ENCODE measurements at regions not wholly inside any gene's neighbourhood (a gene's known extent, or its start where the extent isn't known, plus 50 kb on each side); places are given as distances from the start of the nearest gene placed in this dataset.
"Not testable (repeated sequence)": the region's sequence is repeated elsewhere in the genome, so short reads cannot be mapped to it uniquely, and the experiment has no call there.

GRCh38 chr10:53447576-53447975 lies 675.0 kb upstream of the MBL2 start:
- Histone ChIP-seq H3K4me1 (no peaks in the 10 kb centered on the region), H3K27ac (no peak overlapping the region), H3K36me3 (no peaks in the 10 kb centered on the region), H3K4me3 (no peak overlapping the region), H3K27me3 (no peaks in the 10 kb centered on the region), H3K9me3 (no peaks in the 10 kb centered on the region)
- intact Hi-C loops (cut with DNase I; ENCODE audit: low total_unique reads): no loop called here
- no peak for DNase-seq
- TF ChIP-seq, protein P1, sequence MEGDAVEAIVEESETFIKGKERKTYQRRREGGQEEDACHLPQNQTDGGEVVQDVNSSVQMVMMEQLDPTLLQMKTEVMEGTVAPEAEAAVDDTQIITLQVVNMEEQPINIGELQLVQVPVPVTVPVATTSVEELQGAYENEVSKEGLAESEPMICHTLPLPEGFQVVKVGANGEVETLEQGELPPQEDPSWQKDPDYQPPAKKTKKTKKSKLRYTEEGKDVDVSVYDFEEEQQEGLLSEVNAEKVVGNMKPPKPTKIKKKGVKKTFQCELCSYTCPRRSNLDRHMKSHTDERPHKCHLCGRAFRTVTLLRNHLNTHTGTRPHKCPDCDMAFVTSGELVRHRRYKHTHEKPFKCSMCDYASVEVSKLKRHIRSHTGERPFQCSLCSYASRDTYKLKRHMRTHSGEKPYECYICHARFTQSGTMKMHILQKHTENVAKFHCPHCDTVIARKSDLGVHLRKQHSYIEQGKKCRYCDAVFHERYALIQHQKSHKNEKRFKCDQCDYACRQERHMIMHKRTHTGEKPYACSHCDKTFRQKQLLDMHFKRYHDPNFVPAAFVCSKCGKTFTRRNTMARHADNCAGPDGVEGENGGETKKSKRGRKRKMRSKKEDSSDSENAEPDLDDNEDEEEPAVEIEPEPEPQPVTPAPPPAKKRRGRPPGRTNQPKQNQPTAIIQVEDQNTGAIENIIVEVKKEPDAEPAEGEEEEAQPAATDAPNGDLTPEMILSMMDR (IDR thresholded peaks at IDR 0.05): no peak
- TF ChIP-seq POLR2A (IDR thresholded peaks at IDR 0.05): no peak

DNA sequence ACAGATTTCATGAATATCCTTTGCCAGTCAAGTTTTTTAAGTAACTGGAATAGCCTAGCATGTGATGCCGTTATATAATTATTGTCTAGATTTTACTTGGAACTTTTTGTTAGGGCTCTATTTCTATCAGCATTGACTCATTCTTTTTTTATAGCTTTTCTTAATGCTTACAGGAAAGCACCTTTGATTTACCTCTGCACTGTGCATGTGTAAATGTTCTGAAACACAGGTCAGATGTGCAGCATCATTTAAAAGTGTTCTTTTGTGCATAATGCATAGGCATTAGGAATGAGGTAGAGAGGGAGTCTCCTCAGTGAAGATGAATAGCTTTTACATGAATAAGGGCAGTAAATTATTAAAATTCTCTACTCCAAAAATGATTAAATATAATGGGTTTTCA lies 669.3 kb upstream of the MBL2 start:
- TF ChIP-seq, protein P1 (IDR thresholded peaks at IDR 0.05): no peak
- no peak for TF ChIP-seq POLR2A (IDR thresholded peaks at IDR 0.05)
- no peaks in the 10 kb centered on the region for H3K36me3 ChIP-seq
- intact Hi-C loops (cut with DNase I; ENCODE audit: low total_unique reads): no loop called here
- no peaks in the 10 kb centered on the region for H3K9me3 ChIP-seq
- H3K4me3 ChIP-seq: no peak overlapping the region
- H3K4me1 ChIP-seq: no peaks in the 10 kb centered on the region
- H3K27ac ChIP-seq: no peak overlapping the region
- no peaks in the 10 kb centered on the region for H3K27me3 ChIP-seq
- no peak for DNase-seq

DNA sequence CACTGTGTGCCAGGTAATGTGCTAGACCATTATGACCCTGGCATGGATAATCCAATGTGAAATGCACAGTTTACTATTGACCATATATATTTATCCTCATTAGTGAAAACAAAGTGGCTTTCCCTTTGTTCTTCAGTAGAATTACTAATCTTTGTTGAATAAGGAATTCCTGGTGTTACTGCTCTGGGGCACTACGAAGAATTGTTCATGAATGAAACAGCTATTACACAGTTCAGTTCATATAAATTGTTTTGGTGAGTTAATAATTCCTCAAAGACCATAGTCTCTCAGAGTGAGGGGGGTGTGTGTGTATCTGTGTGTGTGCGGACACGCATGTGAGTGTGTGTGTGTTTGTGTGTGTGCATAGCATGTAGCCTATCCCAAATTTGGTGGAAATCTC lies 668.0 kb upstream of the MBL2 start:
- H3K4me3 ChIP-seq: no peak overlapping the region
- no peaks in the 10 kb centered on the region for H3K4me1 ChIP-seq
- H3K9me3 ChIP-seq: no peaks in the 10 kb centered on the region
- H3K27me3 ChIP-seq: no peaks in the 10 kb centered on the region
- H3K27ac ChIP-seq: no peak overlapping the region
- TF ChIP-seq, protein P1 (IDR thresholded peaks at IDR 0.05): no peak
- no peak for TF ChIP-seq POLR2A (IDR thresholded peaks at IDR 0.05)
- intact Hi-C loops (cut with DNase I; ENCODE audit: low total_unique reads): no loop called here
- no peaks in the 10 kb centered on the region for H3K36me3 ChIP-seq
- DNase-seq: no peak

DNA sequence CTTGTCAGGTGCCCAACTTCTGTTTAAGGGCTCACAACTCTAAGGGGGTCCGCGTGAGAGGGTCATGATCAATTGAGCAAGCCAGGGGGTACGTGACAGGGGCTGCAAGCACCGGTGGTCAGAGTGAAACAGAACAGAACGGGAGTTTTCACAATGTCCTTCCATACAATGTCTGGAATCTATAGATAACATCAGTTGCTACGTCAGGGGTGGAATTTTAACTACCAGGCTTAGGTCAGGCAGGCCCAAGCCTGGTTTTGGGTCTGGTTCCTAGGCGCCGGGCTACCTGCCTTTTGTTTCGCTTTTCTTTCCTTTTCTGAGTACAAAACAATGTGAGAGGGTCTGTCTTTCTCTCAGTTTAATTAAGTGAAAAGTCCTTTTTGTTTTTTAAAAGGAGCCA lies 666.5 kb upstream of the MBL2 start:
- H3K9me3 ChIP-seq; DNase-seq; H3K27ac ChIP-seq; H3K4me1 ChIP-seq; H3K4me3 ChIP-seq; H3K36me3 ChIP-seq; intact Hi-C loops (cut with DNase I; ENCODE audit: low total_unique reads); H3K27me3 ChIP-seq: not testable (repeated sequence)

- Histone ChIP-seq H3K9me3 (no peaks in the 10 kb centered on the region), H3K4me3 (no peak overlapping the region), H3K36me3 (no peaks in the 10 kb centered on the region), H3K4me1 (no peaks in the 10 kb centered on the region), H3K27me3 (no peaks in the 10 kb centered on the region), H3K27ac (no peak overlapping the region)
- intact Hi-C loops (cut with DNase I; ENCODE audit: low total_unique reads): no loop called here
- TF ChIP-seq, protein P1 (IDR thresholded peaks at IDR 0.05): no peak
- no peak for TF ChIP-seq POLR2A (IDR thresholded peaks at IDR 0.05)
- no peak for DNase-seq
Measured at GRCh38 chr10:53434413-53434812, 661.8 kb upstream of the MBL2 start.

GRCh38 chr10:53432035-53432434 lies 659.5 kb upstream of the MBL2 start:
- no peak overlapping the region for H3K27ac ChIP-seq
- intact Hi-C loops (cut with DNase I; ENCODE audit: low total_unique reads): no loop called here
- TF ChIP-seq POLR2A (IDR thresholded peaks at IDR 0.05): no peak
- TF ChIP-seq, protein P1 (IDR thresholded peaks at IDR 0.05): no peak

More at GRCh38 chr10:53432035-53432434, 659.5 kb upstream of the MBL2 start:
- no peak for DNase-seq
- Histone ChIP-seq H3K9me3 (no peaks in the 10 kb centered on the region), H3K4me1 (no peaks in the 10 kb centered on the region), H3K36me3 (no peaks in the 10 kb centered on the region), H3K4me3 (no peak overlapping the region), H3K27me3 (no peaks in the 10 kb centered on the region)
